ENCODE measurements at regions not wholly inside any gene's neighbourhood (a gene's known extent, or its start where the extent isn't known, plus 50 kb on each side); places are given as distances from the start of the nearest gene placed in this dataset.

DNA sequence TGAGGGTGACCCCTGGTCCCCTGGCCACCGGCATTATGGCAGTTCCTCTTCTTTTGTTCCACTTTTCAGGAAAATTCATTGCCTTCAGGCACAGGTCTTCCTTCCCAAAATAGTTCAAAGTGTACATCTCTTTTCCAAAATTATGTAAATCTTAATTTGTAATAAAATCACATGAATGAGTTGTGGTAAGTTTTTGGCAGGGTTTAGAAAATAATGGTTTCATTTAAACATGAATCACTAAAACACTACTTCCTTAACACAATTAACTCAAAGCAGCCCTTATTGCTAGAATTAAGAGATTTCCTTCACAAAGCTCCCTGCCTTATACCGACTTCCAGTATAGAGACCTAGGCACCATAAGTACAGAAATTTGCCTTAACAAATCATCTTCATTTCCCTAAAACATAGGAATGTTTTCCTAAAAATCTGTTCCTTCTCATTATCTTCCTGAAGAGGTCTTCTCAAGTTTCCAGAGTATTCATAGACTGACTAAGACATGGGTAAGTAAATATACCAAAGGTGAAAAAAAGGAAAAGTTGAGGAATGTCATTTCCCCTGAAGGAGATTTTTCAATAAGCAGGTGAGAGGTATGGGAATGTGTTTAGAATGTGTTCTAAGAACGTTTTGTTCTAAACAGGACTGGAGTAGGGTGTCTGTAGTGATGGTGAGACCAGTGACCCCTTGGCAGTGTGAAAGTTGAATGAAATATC lies 148.2 kb upstream of the CITED2 start:
- TF ChIP-seq, protein P1, sequence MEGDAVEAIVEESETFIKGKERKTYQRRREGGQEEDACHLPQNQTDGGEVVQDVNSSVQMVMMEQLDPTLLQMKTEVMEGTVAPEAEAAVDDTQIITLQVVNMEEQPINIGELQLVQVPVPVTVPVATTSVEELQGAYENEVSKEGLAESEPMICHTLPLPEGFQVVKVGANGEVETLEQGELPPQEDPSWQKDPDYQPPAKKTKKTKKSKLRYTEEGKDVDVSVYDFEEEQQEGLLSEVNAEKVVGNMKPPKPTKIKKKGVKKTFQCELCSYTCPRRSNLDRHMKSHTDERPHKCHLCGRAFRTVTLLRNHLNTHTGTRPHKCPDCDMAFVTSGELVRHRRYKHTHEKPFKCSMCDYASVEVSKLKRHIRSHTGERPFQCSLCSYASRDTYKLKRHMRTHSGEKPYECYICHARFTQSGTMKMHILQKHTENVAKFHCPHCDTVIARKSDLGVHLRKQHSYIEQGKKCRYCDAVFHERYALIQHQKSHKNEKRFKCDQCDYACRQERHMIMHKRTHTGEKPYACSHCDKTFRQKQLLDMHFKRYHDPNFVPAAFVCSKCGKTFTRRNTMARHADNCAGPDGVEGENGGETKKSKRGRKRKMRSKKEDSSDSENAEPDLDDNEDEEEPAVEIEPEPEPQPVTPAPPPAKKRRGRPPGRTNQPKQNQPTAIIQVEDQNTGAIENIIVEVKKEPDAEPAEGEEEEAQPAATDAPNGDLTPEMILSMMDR (IDR thresholded peaks at IDR 0.05 in 4 of 5, conservative IDR thresholded peaks at IDR 0.05 in 1 of 5), result no peak
- TF ChIP-seq POLR2A (IDR thresholded peaks at IDR 0.05), result no peak
